GM10248 (cell line): ENCODE measurements at regions not wholly inside any gene's neighbourhood (a gene's known extent, or its start where the extent isn't known, plus 50 kb on each side); places are given as distances from the start of the nearest gene placed in this dataset.

Experiments
- CTCF ChIA-PET: fragments of 300-600 bp; sonication (Branson Sonifier 250); formaldehyde crosslinking; extraction: SDS; loops from one replicate; lab custom pipeline; 2021; ENCODE audit warnings: antibody characterized with exemption; lab: Yijun Ruan, JAX
- POLR2A ChIA-PET: fragments of 350-650 bp; sonication (Branson Sonifier 250); formaldehyde crosslinking; extraction: SDS; loops from one replicate; lab custom pipeline; 2020; ENCODE audit warnings: antibody characterized with exemption; lab: Yijun Ruan, JAX
- DNase-seq: peaks from one replicate; pipeline ENCODE4 v3.0.0; 2012; ENCODE audit errors: extremely low spot score
- CTCF ChIP-seq: IDR thresholded peaks from 2 replicates; pipeline ENCODE4 v1.5.1; 2012; ENCODE audit warnings: mild to moderate bottlenecking, low read depth; ENCODE audit errors: extremely low read depth, missing control alignments, control extremely low read depth

GRCh38 chr5:52177193-52177592, 610.5 kb upstream of the ITGA1 start:
- ChIA-PET CTCF (no interaction called here), POLR2A (no interaction called here)
- no peak for DNase-seq
- TF ChIP-seq CTCF = no peak

- no peak for DNase-seq
- ChIA-PET POLR2A (no interaction called here), CTCF (interaction anchor here (1.0 kb wide), 1 partner anchor 9 kb away, joined by 3 read pairs; no protein-coding TSS in a partner anchor)
- no peak for TF ChIP-seq CTCF
Observed at GRCh38 chr5:52181403-52181802, 606.3 kb upstream of the ITGA1 start.

- ChIA-PET POLR2A (no interaction called here), CTCF (no interaction called here)
- no peak for TF ChIP-seq CTCF
- no peak for DNase-seq
Observed at GRCh38 chr5:52190737-52191136, 597.0 kb upstream of the ITGA1 start.

- CTCF ChIA-PET = no interaction called here
- TF ChIP-seq CTCF = no peak
- DNase-seq = no peak
- POLR2A ChIA-PET = no interaction called here
Observed at GRCh38 chr5:52199833-52200232, 587.9 kb upstream of the ITGA1 start.

- POLR2A ChIA-PET = no interaction called here
Observed at GRCh38 chr5:52202256-52202655, 585.5 kb upstream of the ITGA1 start.

GRCh38 chr5:52204310-52204709, 583.4 kb upstream of the ITGA1 start:
- POLR2A ChIA-PET = no interaction called here
- no peak for TF ChIP-seq CTCF

More at GRCh38 chr5:52202256-52202655, 585.5 kb upstream of the ITGA1 start:
- CTCF ChIA-PET = interaction anchor here (1.6 kb wide), 1 partner anchor 9 kb away, joined by 3 read pairs; no protein-coding TSS in a partner anchor
- no peak for DNase-seq
- no peak for TF ChIP-seq CTCF

More at GRCh38 chr5:52204310-52204709, 583.4 kb upstream of the ITGA1 start:
- DNase-seq = no peak
- CTCF ChIA-PET = interaction anchor here (1.0 kb wide), 1 partner anchor 25 kb away, joined by 4 read pairs; no protein-coding TSS in a partner anchor
